ENCODE measurements at regions not wholly inside any gene's neighbourhood (a gene's known extent, or its start where the extent isn't known, plus 50 kb on each side); places are given as distances from the start of the nearest gene placed in this dataset.

GRCh38 chr6:143621876-143622605 lies 55.7 kb upstream of the PHACTR2 start:
- no peaks in the 10 kb centered on the region for H3K36me3 Mint-ChIP-seq (ENCODE audit: low read depth, unreplicated experiment)
- peaks cover 3% of the 10 kb centered on the region for H3K27me3 Mint-ChIP-seq (ENCODE audit: unreplicated experiment)
- H3K4me3 Mint-ChIP-seq (ENCODE audit: unreplicated experiment) = no peak overlapping the region
- H3K9me3 Mint-ChIP-seq (ENCODE audit: unreplicated experiment) = no peaks in the 10 kb centered on the region
- no peak for TF ChIP-seq CTCF (IDR thresholded peaks at IDR 0.05; ENCODE audit: unreplicated experiment)
- no peak for DNase-seq (ENCODE audit: low spot score)
- H3K4me1 Mint-ChIP-seq (ENCODE audit: unreplicated experiment) = no peaks in the 10 kb centered on the region
- H3K27ac Mint-ChIP-seq (ENCODE audit: unreplicated experiment) = no peak overlapping the region

GRCh38 chr6:143621159-143621873 lies 56.4 kb upstream of the PHACTR2 start:
- no peaks in the 10 kb centered on the region for H3K9me3 Mint-ChIP-seq (ENCODE audit: unreplicated experiment)
- DNase-seq (ENCODE audit: low spot score) = no peak
- H3K36me3 Mint-ChIP-seq (ENCODE audit: low read depth, unreplicated experiment) = no peaks in the 10 kb centered on the region

GRCh38 chr6:143620447-143620846 lies 57.3 kb upstream of the PHACTR2 start:
- Mint-ChIP-seq H3K27me3 (ENCODE audit: unreplicated experiment) (peaks cover 3% of the 10 kb centered on the region), H3K4me3 (ENCODE audit: unreplicated experiment) (no peak overlapping the region), H3K36me3 (ENCODE audit: low read depth, unreplicated experiment) (no peaks in the 10 kb centered on the region), H3K9me3 (ENCODE audit: unreplicated experiment) (no peaks in the 10 kb centered on the region), H3K4me1 (ENCODE audit: unreplicated experiment) (no peaks in the 10 kb centered on the region), H3K27ac (ENCODE audit: unreplicated experiment) (no peak overlapping the region)
- TF ChIP-seq CTCF (IDR thresholded peaks at IDR 0.05; ENCODE audit: unreplicated experiment) = no peak
- DNase-seq (ENCODE audit: low spot score) = no peak

More at GRCh38 chr6:143621159-143621873, 56.4 kb upstream of the PHACTR2 start:
- peaks cover 3% of the 10 kb centered on the region for H3K27me3 Mint-ChIP-seq (ENCODE audit: unreplicated experiment)
- no peak for TF ChIP-seq CTCF (IDR thresholded peaks at IDR 0.05; ENCODE audit: unreplicated experiment)
- no peak overlapping the region for H3K27ac Mint-ChIP-seq (ENCODE audit: unreplicated experiment)
- H3K4me1 Mint-ChIP-seq (ENCODE audit: unreplicated experiment) = no peaks in the 10 kb centered on the region
- H3K4me3 Mint-ChIP-seq (ENCODE audit: unreplicated experiment) = no peak overlapping the region

- H3K27ac Mint-ChIP-seq (ENCODE audit: unreplicated experiment) = no peak overlapping the region
- H3K36me3 Mint-ChIP-seq (ENCODE audit: low read depth, unreplicated experiment) = no peaks in the 10 kb centered on the region
- H3K4me1 Mint-ChIP-seq (ENCODE audit: unreplicated experiment) = no peaks in the 10 kb centered on the region
Observed at GRCh38 chr6:143619824-143620401, 57.9 kb upstream of the PHACTR2 start.

More at GRCh38 chr6:143619824-143620401, 57.9 kb upstream of the PHACTR2 start:
- Mint-ChIP-seq H3K27me3 (ENCODE audit: unreplicated experiment) (peaks cover 3% of the 10 kb centered on the region), H3K9me3 (ENCODE audit: unreplicated experiment) (no peaks in the 10 kb centered on the region), H3K4me3 (ENCODE audit: unreplicated experiment) (no peak overlapping the region)
- TF ChIP-seq CTCF (IDR thresholded peaks at IDR 0.05; ENCODE audit: unreplicated experiment) = no peak
- no peak for DNase-seq (ENCODE audit: low spot score)

Measured in endothelial cell (in vitro differentiated cells).